Activated CD4-positive, alpha-beta T cell treated with anti-CD3 and anti-CD28 coated beads, Interleukin-2, Interleukin-6, amounts not matched to agents 100 ng/mL and 50 ng/mL, durations not matched to agents 16 hours and 8 hours (primary cell): ENCODE measurements at regions not wholly inside any gene's neighbourhood (a gene's known extent, or its start where the extent isn't known, plus 50 kb on each side); places are given as distances from the start of the nearest gene placed in this dataset.
"Not testable (repeated sequence)": the region's sequence is repeated elsewhere in the genome, so short reads cannot be mapped to it uniquely, and the experiment has no call there.

Experiments used
- DNase-seq: peaks from one replicate; pipeline ENCODE4 v3.0.0-alpha.2; 2020

- not testable (repeated sequence) for DNase-seq
Measured at GRCh38 chr11:109682788-109683187, 260.8 kb downstream of the C11orf87 start.

DNA sequence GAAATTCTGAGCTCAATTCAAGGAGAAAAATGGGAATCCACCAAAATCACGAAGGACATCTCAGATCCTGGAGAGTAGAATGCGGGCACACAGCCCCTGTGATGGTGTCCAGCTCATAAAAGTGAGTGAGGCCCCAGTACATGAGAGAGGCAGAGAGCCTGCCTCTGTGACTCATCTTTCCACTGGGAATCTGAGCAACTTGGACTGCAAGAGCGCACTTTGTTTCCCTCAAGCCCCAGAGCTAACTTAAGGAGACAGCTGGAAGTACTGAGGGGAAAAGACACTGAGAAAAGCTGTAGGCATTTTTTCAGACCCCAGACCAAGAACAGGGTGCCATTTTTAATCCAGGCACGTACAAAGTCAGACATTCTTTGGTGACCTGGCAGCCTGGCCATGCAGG is 273.7 kb downstream of the C11orf87 start:
- DNase-seq: no peak

DNA sequence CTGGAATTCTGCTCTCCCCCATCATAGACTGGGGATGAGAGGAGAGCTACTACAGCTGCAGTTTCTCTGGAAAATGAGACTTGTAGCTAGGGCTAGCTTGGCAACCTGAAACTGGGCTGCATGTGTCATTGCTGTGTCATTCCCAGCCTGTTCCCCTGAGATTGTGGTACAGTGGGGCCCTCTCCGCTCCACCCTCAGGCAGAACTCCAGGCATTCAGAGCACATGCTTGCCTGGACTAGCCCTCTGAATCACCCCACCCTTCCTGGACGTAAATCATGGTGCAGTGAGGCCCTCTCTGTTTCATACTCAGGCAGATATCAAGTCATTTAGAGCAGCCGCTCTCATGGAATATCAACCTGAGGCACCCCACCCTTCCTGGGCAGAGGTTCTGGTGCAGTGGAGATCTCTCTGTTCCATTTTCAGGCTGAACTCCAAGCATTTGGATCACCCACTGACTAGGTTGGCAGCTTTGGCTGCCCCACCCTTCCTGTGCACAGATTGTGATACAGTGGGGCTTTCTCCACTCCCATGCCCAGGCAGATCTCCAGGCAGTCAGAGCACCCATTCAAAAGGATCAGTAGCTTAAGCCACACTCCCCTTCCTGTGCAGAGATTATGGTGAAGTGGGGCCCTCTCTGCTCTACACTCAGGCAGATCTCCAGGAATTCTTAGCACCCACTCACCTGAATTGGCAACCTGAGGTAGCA is 274.4 kb downstream of the C11orf87 start:
- no peak for DNase-seq

- peak; percentile 52 for DNase-seq
Measured at GRCh38 chr11:109697140-109697843, 275.3 kb downstream of the C11orf87 start.

DNA sequence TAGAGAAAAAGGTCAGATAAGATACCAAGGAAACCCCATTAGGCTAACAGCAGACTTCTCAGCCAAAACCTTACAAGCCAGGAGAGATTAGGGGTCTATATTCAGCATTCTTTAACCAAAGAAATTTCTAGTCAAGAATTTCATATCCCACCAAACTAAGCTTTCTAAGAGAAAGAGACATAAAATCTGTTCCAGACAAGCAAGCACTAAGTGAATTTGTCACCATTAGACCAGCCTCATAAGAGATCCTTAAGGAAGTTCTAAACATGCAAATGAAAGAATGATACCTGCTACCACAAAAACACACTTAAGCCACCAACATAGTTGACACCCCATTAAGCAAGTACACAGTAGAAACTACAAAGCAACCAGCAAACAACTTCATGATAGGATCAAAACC is 276.2 kb downstream of the C11orf87 start:
- DNase-seq: no peak

GRCh38 chr11:109704432-109704831 is 282.4 kb downstream of the C11orf87 start:
- DNase-seq: no peak

DNA sequence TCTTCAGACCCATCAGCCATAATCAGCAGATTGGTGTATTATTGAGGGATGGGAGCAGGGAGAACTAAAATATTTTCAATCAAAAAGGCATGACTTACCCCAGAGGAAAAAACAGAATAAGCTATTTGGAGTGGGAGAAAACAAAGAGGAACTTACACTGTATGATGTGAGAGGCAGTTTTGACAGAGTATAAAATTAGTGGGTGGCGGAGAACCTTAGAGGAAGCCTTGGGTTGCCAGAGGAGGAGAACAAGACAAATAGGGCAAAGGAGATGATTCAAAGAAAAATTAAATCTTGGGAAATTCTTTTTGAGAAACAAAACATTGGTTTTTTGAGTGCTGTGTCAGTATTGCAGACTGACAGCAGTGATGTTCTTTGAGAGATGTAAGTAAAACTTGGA is 285.0 kb downstream of the C11orf87 start:
- no peak for DNase-seq

GRCh38 chr11:109707411-109707810 is 285.4 kb downstream of the C11orf87 start:
- DNase-seq: no peak

DNA sequence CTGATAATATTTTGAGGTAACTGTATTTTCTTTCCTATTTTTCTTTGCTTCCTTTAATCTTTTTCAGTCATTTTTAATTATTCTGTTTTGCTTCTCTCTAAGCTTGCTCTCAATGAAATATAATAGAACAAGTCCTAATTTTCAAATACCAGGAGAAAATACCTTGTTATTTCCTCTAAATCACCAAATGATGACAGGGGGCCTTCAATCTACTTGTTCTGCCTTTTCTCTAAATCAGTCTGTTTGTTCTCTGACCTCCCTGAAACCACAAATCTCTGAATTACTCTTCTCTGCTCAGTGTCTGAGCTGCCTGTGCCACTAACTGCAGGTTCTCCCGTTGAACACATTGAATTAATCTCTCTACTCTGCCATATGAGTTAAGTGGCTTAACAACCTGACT is 286.2 kb downstream of the C11orf87 start:
- DNase-seq: no peak

- DNase-seq: not testable (repeated sequence)
Measured at GRCh38 chr11:109714444-109714843, 292.5 kb downstream of the C11orf87 start.

GRCh38 chr11:109715424-109715823 is 293.4 kb downstream of the C11orf87 start:
- DNase-seq: not testable (repeated sequence)

DNA sequence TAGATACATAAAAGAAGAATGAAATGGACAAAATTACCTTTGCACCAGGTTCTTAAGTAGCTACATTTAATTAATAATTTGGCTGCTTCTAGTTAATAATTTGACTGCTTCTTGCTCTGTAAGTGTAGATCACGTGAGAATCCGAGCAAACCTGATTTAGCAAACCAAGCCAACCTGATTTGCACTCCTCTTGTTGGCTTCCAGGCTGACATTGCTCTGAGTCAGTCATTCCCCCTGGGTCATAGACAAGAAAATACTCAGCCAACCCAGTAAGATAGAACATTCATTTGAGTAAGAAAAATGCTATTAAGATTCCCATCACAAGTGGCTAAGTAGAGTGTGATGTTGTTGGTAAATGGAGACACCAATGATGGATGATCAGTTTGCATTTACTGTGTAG is 304.1 kb downstream of the C11orf87 start:
- no peak for DNase-seq

- no peak for DNase-seq
Measured at GRCh38 chr11:109728056-109728455, 306.1 kb downstream of the C11orf87 start.

- no peak for DNase-seq
Measured at GRCh38 chr11:109729761-109730160, 307.8 kb downstream of the C11orf87 start.

DNA sequence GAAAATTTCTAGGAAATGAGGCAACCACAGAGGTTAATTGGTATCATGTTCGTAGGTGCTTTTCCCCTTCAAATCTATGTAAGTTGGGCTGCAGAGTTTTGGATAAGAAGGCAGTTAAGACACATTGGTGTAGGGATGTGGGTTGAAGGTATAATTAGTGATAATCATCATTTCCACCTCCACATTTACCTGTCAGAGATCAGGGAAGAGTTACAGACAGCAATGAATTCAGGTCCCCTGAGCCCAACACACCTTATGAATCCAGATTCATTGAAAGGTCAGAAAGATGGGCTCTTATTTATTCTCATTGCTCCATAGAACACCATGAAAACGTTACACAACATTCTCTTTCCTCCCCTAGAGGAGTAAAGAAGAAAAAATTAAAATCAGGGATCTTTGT is 308.7 kb downstream of the C11orf87 start:
- DNase-seq: no peak

GRCh38 chr11:109731451-109731850 is 309.5 kb downstream of the C11orf87 start:
- DNase-seq: no peak

DNA sequence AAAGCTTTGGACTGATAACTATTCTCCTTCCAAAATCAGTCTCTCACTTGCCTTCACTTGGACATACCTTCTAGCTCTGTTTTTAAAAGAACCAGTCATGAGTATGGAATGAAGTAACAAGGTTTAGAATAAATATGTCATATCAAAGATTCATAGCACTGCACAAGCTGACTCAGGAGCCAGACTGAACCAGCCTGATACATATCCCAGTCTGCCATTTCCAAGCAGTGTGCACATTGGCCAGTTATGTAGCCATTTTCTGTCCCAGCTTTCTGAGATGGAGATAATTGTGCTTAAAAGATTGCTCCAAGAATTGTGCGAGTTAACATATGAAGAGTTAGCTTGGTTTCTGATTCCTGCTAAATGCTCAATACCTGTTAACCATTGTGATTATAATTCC is 311.3 kb downstream of the C11orf87 start:
- DNase-seq: no peak

- DNase-seq: no peak
Measured at GRCh38 chr11:109734566-109734965, 312.6 kb downstream of the C11orf87 start.

- DNase-seq: no peak
Measured at GRCh38 chr11:109735128-109735527, 313.1 kb downstream of the C11orf87 start.

DNA sequence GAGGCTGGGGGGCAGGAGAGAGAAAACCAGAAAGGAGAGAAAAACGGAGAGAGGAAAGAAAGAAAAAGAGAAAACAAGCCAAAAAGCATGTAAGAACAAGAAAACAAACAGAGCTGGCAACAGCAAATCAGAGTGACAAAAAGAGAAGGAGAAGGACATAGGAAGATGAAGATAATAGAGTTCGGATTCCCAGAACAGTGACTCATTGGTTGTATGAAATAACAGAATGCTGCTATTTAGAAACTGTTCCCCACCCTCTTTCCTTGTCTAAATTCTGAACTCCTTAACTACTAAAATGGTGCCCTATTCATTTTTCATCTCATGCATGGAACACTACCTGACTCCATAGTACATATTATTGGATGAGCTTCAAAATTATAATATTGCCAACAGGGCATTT is 317.4 kb downstream of the C11orf87 start:
- DNase-seq: no peak

GRCh38 chr11:109745996-109746625 is 324.1 kb downstream of the C11orf87 start:
- no peak for DNase-seq

- DNase-seq: peak; percentile 2
Measured at GRCh38 chr11:109747839-109748238, 325.8 kb downstream of the C11orf87 start.

- no peak for DNase-seq
Measured at GRCh38 chr11:109749476-109749875, 327.5 kb downstream of the C11orf87 start.

DNA sequence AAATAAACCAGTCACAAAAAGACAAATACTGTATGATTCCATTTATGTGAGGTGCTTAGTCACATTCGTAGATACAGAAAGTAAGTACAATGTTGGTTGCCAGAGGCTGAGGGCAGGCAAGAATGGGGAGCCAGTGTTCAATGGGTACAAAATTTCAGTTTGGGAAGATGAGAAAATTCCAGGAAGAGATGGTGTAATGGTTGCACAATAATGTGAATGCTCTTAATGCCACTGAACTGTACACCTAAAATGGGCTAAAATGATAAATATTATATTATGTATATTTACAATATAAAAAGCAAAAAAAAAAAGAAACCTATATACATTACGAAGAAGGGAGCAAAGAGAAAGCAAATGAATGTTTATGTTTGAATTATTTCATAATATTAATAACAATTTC is 329.0 kb downstream of the C11orf87 start:
- no peak for DNase-seq
